ENCODE measurements at regions not wholly inside any gene's neighbourhood (a gene's known extent, or its start where the extent isn't known, plus 50 kb on each side); places are given as distances from the start of the nearest gene placed in this dataset.
"Not testable (repeated sequence)": the region's sequence is repeated elsewhere in the genome, so short reads cannot be mapped to it uniquely, and the experiment has no call there.

DNA sequence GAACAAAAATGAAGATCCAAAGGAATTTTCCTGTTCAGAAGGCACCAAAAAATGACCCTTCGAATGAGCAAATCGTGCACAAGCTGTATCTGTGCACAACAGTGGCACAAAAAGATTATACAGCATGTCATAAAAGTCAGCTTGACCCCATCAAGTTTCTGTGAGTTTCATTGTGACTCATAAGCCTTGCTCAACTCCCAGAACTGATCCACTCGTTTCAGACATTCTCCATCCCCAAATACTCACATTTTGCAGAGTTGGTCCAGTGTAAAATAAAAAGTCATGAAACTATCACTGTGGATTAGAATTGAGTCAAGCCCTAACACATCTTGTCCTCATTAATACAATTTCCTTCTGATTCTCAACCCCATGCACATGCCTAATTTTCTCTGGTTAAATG lies 174.7 kb upstream of the PKN2 start:
- Histone ChIP-seq H3K9me3 (no peaks in the 10 kb centered on the region), H3K36me3 (no peaks in the 10 kb centered on the region), H3K4me3 (no peak overlapping the region), H3K27me3 (replicated peaks in 1 of 7) (no peaks in the 10 kb centered on the region), H3K27ac (no peak overlapping the region), H3K4me1 (no peaks in the 10 kb centered on the region)
- WGBS, 5 donors: 66 to 81% (median 76%) methylated on average over 3 of the region's 3 CpGs
- TF ChIP-seq, protein P1, sequence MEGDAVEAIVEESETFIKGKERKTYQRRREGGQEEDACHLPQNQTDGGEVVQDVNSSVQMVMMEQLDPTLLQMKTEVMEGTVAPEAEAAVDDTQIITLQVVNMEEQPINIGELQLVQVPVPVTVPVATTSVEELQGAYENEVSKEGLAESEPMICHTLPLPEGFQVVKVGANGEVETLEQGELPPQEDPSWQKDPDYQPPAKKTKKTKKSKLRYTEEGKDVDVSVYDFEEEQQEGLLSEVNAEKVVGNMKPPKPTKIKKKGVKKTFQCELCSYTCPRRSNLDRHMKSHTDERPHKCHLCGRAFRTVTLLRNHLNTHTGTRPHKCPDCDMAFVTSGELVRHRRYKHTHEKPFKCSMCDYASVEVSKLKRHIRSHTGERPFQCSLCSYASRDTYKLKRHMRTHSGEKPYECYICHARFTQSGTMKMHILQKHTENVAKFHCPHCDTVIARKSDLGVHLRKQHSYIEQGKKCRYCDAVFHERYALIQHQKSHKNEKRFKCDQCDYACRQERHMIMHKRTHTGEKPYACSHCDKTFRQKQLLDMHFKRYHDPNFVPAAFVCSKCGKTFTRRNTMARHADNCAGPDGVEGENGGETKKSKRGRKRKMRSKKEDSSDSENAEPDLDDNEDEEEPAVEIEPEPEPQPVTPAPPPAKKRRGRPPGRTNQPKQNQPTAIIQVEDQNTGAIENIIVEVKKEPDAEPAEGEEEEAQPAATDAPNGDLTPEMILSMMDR (IDR thresholded peaks at IDR 0.05 in 8 of 11, conservative IDR thresholded peaks at IDR 0.05 in 3 of 11): no peak
- TF ChIP-seq POLR2A (IDR thresholded peaks at IDR 0.05): no peak
- no peak for TF ChIP-seq POLR2AphosphoS5 (IDR thresholded peaks at IDR 0.05)
- intact Hi-C loops (cut with DNase I; ENCODE audit: low total_unique reads): no loop called here
- no peak for DNase-seq

DNA sequence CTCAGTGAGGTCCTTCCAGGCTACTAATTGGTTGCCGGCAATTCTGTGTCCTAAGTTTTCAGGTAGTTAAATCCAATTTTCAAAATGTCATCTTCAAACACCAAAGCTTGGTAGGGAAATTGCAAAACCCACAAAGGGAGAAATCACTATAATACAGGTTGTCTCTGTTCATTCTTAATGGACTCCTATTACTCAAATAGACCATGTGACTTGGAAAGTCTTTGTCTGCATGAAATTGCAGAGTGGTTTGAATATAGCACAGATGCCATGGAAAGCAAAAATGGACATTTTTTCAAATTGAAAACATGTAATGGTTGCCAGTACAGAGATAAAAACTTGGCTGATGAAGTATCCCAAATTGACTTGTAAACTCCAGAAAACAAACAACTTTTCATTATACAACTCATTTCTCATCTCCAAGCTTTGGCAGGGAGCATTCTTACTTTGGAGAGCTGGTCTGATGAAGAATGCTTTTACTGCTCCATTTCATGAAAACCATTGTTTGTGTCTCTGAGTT lies 169.5 kb upstream of the PKN2 start:
- TF ChIP-seq POLR2AphosphoS5 (IDR thresholded peaks at IDR 0.05): no peak
- TF ChIP-seq, protein P1 (IDR thresholded peaks at IDR 0.05 in 8 of 11, conservative IDR thresholded peaks at IDR 0.05 in 3 of 11): no peak
- TF ChIP-seq POLR2A (IDR thresholded peaks at IDR 0.05): no peak
- Histone ChIP-seq H3K9me3 (no peaks in the 10 kb centered on the region), H3K4me1 (no peaks in the 10 kb centered on the region), H3K4me3 (no peak overlapping the region), H3K36me3 (no peaks in the 10 kb centered on the region), H3K27me3 (replicated peaks in 1 of 7) (no peaks in the 10 kb centered on the region), H3K27ac (no peak overlapping the region)
- intact Hi-C loops (cut with DNase I; ENCODE audit: low total_unique reads): no loop called here
- WGBS, 5 donors: 90 to 98% (median 96%) methylated on average over 1 of the region's 1 CpG
- no peak for DNase-seq

GRCh38 chr1:88517499-88517898 lies 166.6 kb upstream of the PKN2 start:
- H3K36me3 ChIP-seq; H3K4me1 ChIP-seq; H3K27ac ChIP-seq; H3K9me3 ChIP-seq; intact Hi-C loops (cut with DNase I; ENCODE audit: low total_unique reads); DNase-seq; H3K4me3 ChIP-seq; H3K27me3 ChIP-seq (replicated peaks in 1 of 7): not testable (repeated sequence)
- 78 to 90% (median 86%) methylated on average over 1 of the region's 1 CpG for WGBS, 5 donors

- no peak overlapping the region for H3K27ac ChIP-seq
- TF ChIP-seq POLR2A (IDR thresholded peaks at IDR 0.05): no peak
- TF ChIP-seq, protein P1 (IDR thresholded peaks at IDR 0.05 in 8 of 11, conservative IDR thresholded peaks at IDR 0.05 in 3 of 11): no peak
- no peak for TF ChIP-seq POLR2AphosphoS5 (IDR thresholded peaks at IDR 0.05)
- no peaks in the 10 kb centered on the region for H3K27me3 ChIP-seq (replicated peaks in 1 of 7)
- WGBS, 5 donors: 47 to 74% (median 57%) methylated on average over 1 of the region's 1 CpG
- H3K4me3 ChIP-seq: no peak overlapping the region
- no peak for DNase-seq
- no peaks in the 10 kb centered on the region for H3K4me1 ChIP-seq
- intact Hi-C loops (cut with DNase I; ENCODE audit: low total_unique reads): no loop called here
- no peaks in the 10 kb centered on the region for H3K36me3 ChIP-seq
- H3K9me3 ChIP-seq: no peaks in the 10 kb centered on the region
Observed at GRCh38 chr1:88519156-88519555, 164.9 kb upstream of the PKN2 start.
